Neural cell (in vitro differentiated cells): ENCODE measurements at regions not wholly inside any gene's neighbourhood (a gene's known extent, or its start where the extent isn't known, plus 50 kb on each side); places are given as distances from the start of the nearest gene placed in this dataset.

Experiments used
- EP300 ChIP-seq: fragments of 450-650 bp; conservative IDR thresholded peaks from 2 replicates; pipeline ENCODE4 v1.6.1; 2014; ENCODE audit warnings: antibody characterized with exemption, mild to moderate bottlenecking, moderate library complexity; ENCODE audit not compliant: poor library complexity, severe bottlenecking
- EZH2 ChIP-seq: fragments of 200-600, 300-800 bp; shearing (Covaris generic), sonication (generic); IDR thresholded peaks from 2 replicates; pipeline ENCODE4 v1.6.1; 2014; ENCODE audit warnings: antibody characterized with exemption, low read length, borderline replicate concordance, mild to moderate bottlenecking; ENCODE audit not compliant: insufficient read depth, poor library complexity, severe bottlenecking
- POLR2AphosphoS5 ChIP-seq: IDR thresholded peaks from 2 replicates; pipeline ENCODE4 v1.6.1; 2012
- RAD21 ChIP-seq: fragments of 450-650 bp; conservative IDR thresholded peaks from 2 replicates; pipeline ENCODE4 v1.6.1; 2014; ENCODE audit warnings: antibody characterized with exemption, mild to moderate bottlenecking, moderate library complexity
- SMC3 ChIP-seq: fragments of 450-650 bp; conservative IDR thresholded peaks from 2 replicates; pipeline ENCODE4 v1.6.1; 2014; ENCODE audit warnings: antibody characterized with exemption, mild to moderate bottlenecking, moderate library complexity; ENCODE audit not compliant: poor library complexity
- TAF1 ChIP-seq: IDR thresholded peaks from 2 replicates; pipeline ENCODE4 v1.6.1; 2012; ENCODE audit warnings: low read depth
- TF ChIP-seq, protein P1 (sequence below): fragments of 450-650 bp; IDR thresholded peaks from 2 replicates; pipeline ENCODE4 v1.5.1; 2014; ENCODE audit warnings: antibody characterized with exemption, mild to moderate bottlenecking, moderate library complexity; ENCODE audit not compliant: poor library complexity, severe bottlenecking
- TF ChIP-seq, protein P2 (sequence below): IDR thresholded peaks from 2 replicates; pipeline ENCODE4 v1.6.1; 2012; ENCODE audit warnings: borderline replicate concordance

DNA sequence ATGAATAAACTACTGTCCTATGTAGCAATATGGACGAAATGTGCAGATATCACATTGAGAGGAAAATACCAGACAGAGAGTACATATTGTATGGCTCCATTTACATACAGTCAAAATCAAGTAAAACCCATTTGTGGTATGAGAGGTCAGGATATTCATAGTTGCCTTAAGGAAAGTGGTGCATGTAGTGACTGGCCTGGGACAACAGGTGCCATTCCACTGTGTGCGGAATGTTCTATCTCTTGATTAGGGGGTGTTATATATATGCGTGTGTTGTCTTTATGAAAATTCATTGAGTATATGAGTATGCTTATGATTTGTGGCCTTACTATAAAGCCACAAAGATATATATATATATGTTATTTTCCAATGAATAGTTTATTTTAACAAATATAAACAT is 964.0 kb downstream of the SORCS3 start:
- no peak for TF ChIP-seq POLR2AphosphoS5
- TF ChIP-seq, protein P1, sequence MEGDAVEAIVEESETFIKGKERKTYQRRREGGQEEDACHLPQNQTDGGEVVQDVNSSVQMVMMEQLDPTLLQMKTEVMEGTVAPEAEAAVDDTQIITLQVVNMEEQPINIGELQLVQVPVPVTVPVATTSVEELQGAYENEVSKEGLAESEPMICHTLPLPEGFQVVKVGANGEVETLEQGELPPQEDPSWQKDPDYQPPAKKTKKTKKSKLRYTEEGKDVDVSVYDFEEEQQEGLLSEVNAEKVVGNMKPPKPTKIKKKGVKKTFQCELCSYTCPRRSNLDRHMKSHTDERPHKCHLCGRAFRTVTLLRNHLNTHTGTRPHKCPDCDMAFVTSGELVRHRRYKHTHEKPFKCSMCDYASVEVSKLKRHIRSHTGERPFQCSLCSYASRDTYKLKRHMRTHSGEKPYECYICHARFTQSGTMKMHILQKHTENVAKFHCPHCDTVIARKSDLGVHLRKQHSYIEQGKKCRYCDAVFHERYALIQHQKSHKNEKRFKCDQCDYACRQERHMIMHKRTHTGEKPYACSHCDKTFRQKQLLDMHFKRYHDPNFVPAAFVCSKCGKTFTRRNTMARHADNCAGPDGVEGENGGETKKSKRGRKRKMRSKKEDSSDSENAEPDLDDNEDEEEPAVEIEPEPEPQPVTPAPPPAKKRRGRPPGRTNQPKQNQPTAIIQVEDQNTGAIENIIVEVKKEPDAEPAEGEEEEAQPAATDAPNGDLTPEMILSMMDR: no peak
- TF ChIP-seq EZH2: no peak
- TF ChIP-seq, protein P2, sequence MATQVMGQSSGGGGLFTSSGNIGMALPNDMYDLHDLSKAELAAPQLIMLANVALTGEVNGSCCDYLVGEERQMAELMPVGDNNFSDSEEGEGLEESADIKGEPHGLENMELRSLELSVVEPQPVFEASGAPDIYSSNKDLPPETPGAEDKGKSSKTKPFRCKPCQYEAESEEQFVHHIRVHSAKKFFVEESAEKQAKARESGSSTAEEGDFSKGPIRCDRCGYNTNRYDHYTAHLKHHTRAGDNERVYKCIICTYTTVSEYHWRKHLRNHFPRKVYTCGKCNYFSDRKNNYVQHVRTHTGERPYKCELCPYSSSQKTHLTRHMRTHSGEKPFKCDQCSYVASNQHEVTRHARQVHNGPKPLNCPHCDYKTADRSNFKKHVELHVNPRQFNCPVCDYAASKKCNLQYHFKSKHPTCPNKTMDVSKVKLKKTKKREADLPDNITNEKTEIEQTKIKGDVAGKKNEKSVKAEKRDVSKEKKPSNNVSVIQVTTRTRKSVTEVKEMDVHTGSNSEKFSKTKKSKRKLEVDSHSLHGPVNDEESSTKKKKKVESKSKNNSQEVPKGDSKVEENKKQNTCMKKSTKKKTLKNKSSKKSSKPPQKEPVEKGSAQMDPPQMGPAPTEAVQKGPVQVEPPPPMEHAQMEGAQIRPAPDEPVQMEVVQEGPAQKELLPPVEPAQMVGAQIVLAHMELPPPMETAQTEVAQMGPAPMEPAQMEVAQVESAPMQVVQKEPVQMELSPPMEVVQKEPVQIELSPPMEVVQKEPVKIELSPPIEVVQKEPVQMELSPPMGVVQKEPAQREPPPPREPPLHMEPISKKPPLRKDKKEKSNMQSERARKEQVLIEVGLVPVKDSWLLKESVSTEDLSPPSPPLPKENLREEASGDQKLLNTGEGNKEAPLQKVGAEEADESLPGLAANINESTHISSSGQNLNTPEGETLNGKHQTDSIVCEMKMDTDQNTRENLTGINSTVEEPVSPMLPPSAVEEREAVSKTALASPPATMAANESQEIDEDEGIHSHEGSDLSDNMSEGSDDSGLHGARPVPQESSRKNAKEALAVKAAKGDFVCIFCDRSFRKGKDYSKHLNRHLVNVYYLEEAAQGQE: no peak
- TF ChIP-seq EP300: no peak
- no peak for TF ChIP-seq SMC3
- no peak for TF ChIP-seq TAF1
- no peak for TF ChIP-seq RAD21
